Body of pancreas (tissue), 4 donors: ENCODE measurements at regions not wholly inside any gene's neighbourhood (a gene's known extent, or its start where the extent isn't known, plus 50 kb on each side); places are given as distances from the start of the nearest gene placed in this dataset.
"Not testable (repeated sequence)": the region's sequence is repeated elsewhere in the genome, so short reads cannot be mapped to it uniquely, and the experiment has no call there.

ENCODE experiments used
- CTCF ChIP-seq, 7 experiments: fragments of 450-650 bp in 4 of 7; fragments of 200-600 bp in 3 of 7; sonication (generic) in 3 of 7; IDR thresholded peaks; one replicate each; pipeline ENCODE4 v1.5.1; 2016 to 2019; ENCODE audit warnings: antibody characterized with exemption in 7 of 7
- POLR2A ChIP-seq, 3 donors: fragments of 450-650 bp; IDR thresholded peaks; one replicate each; pipeline ENCODE4 v1.6.1; 2016; ENCODE audit warnings: antibody characterized with exemption in 3 of 3, mild to moderate bottlenecking in 2 of 3

- TF ChIP-seq CTCF, POLR2A (IDR thresholded peaks at IDR 0.05): not testable (repeated sequence)
Measured at GRCh38 chr1:243019030-243019635, 235.9 kb downstream of the CEP170 start.
